ENCODE measurements at regions not wholly inside any gene's neighbourhood (a gene's known extent, or its start where the extent isn't known, plus 50 kb on each side); places are given as distances from the start of the nearest gene placed in this dataset.

- Histone ChIP-seq H3K4me3 (ENCODE audit: control insufficient read depth in 1 of 2, extremely low read depth in 1 of 2, low read length in 1 of 2) (no peak overlapping the region), H3K9me3 (peaks cover 2% of the 10 kb centered on the region), H3K27me3 (replicated peaks in 1 of 2; ENCODE audit: control insufficient read depth in 2 of 2, extremely low read depth in 1 of 2, insufficient read depth in 2 of 2, low read length in 1 of 2) (no peaks in the 10 kb centered on the region), H3K36me3 (ENCODE audit: control insufficient read depth in 2 of 2, extremely low read depth in 1 of 2, insufficient read depth in 1 of 2, low read length in 1 of 2) (no peaks in the 10 kb centered on the region), H3K4me1 (ENCODE audit: control insufficient read depth in 1 of 2, extremely low read depth in 1 of 2, insufficient read depth in 2 of 2, low read length in 2 of 2) (no peaks in the 10 kb centered on the region), H3K27ac (ENCODE audit: low read length) (no peak overlapping the region)
- ChIA-PET POLR2A (no interaction called here), CTCF (no interaction called here)
- H3K4me1 Mint-ChIP-seq, result no peaks in the 10 kb centered on the region
- no peaks in the 10 kb centered on the region for H3K36me3 Mint-ChIP-seq
- H3K27ac Mint-ChIP-seq, result no peak overlapping the region
- H3K9me3 Mint-ChIP-seq, result peaks cover 0 to 6% (median 3%) of the 10 kb centered on the region in 3 donors
- WGBS (ENCODE audit: insufficient coverage), result no CpG with 5 or more reads among the region's 1 CpG
- DNase-seq (no peak), ATAC-seq (replicated peaks in 1 of 4) (no peak)
- H3K27me3 Mint-ChIP-seq, result no peaks in the 10 kb centered on the region
- H3K4me3 Mint-ChIP-seq, result no peak overlapping the region
These were observed 920.3 kb downstream of the CDH18 start for GRCh38 chr5:19067741-19068140.

- Histone ChIP-seq H3K27me3 (replicated peaks in 1 of 2; ENCODE audit: control insufficient read depth in 2 of 2, extremely low read depth in 1 of 2, insufficient read depth in 2 of 2, low read length in 1 of 2) (no peaks in the 10 kb centered on the region), H3K9me3 (no peaks in the 10 kb centered on the region), H3K4me1 (ENCODE audit: control insufficient read depth in 1 of 2, extremely low read depth in 1 of 2, insufficient read depth in 2 of 2, low read length in 2 of 2) (no peaks in the 10 kb centered on the region), H3K4me3 (ENCODE audit: control insufficient read depth in 1 of 2, extremely low read depth in 1 of 2, low read length in 1 of 2) (no peak overlapping the region), H3K36me3 (ENCODE audit: control insufficient read depth in 2 of 2, extremely low read depth in 1 of 2, insufficient read depth in 1 of 2, low read length in 1 of 2) (no peaks in the 10 kb centered on the region), H3K27ac (ENCODE audit: low read length) (no peak overlapping the region)
- ChIA-PET POLR2A (no interaction called here), CTCF (no interaction called here)
- no peak overlapping the region for H3K27ac Mint-ChIP-seq
- no peak overlapping the region for H3K4me3 Mint-ChIP-seq
- ATAC-seq (replicated peaks in 1 of 4), result no peak
- H3K27me3 Mint-ChIP-seq, result no peaks in the 10 kb centered on the region
- peaks cover 10 to 16% (median 15%) of the 10 kb centered on the region in 3 donors for H3K9me3 Mint-ChIP-seq
- H3K36me3 Mint-ChIP-seq, result no peaks in the 10 kb centered on the region
- no peaks in the 10 kb centered on the region for H3K4me1 Mint-ChIP-seq
- DNase-seq, result no peak
These were observed 889.6 kb downstream of the CDH18 start for GRCh38 chr5:19098434-19098833.

GRCh38 chr5:19099195-19099594, 888.8 kb downstream of the CDH18 start:
- ATAC-seq (replicated peaks in 1 of 4), result no peak
- no peaks in the 10 kb centered on the region for H3K4me1 Mint-ChIP-seq
- Histone ChIP-seq H3K4me3 (ENCODE audit: control insufficient read depth in 1 of 2, extremely low read depth in 1 of 2, low read length in 1 of 2) (no peak overlapping the region), H3K4me1 (ENCODE audit: control insufficient read depth in 1 of 2, extremely low read depth in 1 of 2, insufficient read depth in 2 of 2, low read length in 2 of 2) (no peaks in the 10 kb centered on the region), H3K27me3 (replicated peaks in 1 of 2; ENCODE audit: control insufficient read depth in 2 of 2, extremely low read depth in 1 of 2, insufficient read depth in 2 of 2, low read length in 1 of 2) (no peaks in the 10 kb centered on the region), H3K27ac (ENCODE audit: low read length) (no peak overlapping the region), H3K9me3 (no peaks in the 10 kb centered on the region), H3K36me3 (ENCODE audit: control insufficient read depth in 2 of 2, extremely low read depth in 1 of 2, insufficient read depth in 1 of 2, low read length in 1 of 2) (no peaks in the 10 kb centered on the region)
- H3K36me3 Mint-ChIP-seq, result no peaks in the 10 kb centered on the region
- POLR2A ChIA-PET, result no interaction called here
- CTCF ChIA-PET, result no interaction called here
- no peaks in the 10 kb centered on the region for H3K27me3 Mint-ChIP-seq
- H3K27ac Mint-ChIP-seq, result no peak overlapping the region
- H3K4me3 Mint-ChIP-seq, result no peak overlapping the region
- WGBS (ENCODE audit: insufficient coverage), result no CpG with 5 or more reads among the region's 1 CpG
- H3K9me3 Mint-ChIP-seq, result peaks cover 6 to 15% (median 13%) of the 10 kb centered on the region in 3 donors
- DNase-seq, result no peak

- WGBS (ENCODE audit: insufficient coverage), result no CpG with 5 or more reads among the region's 1 CpG
- no peak for DNase-seq
- no peaks in the 10 kb centered on the region for H3K9me3 ChIP-seq
- no peaks in the 10 kb centered on the region for H3K36me3 ChIP-seq (ENCODE audit: control insufficient read depth in 2 of 2, extremely low read depth in 1 of 2, insufficient read depth in 1 of 2, low read length in 1 of 2)
- ChIA-PET POLR2A (no interaction called here), CTCF (interaction anchor here in 1 of 2 donors (0.6 kb wide), 2 partner anchors 33 to 491 kb away, joined by 3 to 4 read pairs; no protein-coding TSS in a partner anchor)
- H3K36me3 Mint-ChIP-seq, result no peaks in the 10 kb centered on the region
- no peak overlapping the region for H3K27ac Mint-ChIP-seq
- H3K27ac ChIP-seq (ENCODE audit: low read length), result no peak overlapping the region
- peaks cover 5 to 19% (median 15%) of the 10 kb centered on the region in 3 donors for H3K9me3 Mint-ChIP-seq
- no peaks in the 10 kb centered on the region for H3K27me3 ChIP-seq (replicated peaks in 1 of 2; ENCODE audit: control insufficient read depth in 2 of 2, extremely low read depth in 1 of 2, insufficient read depth in 2 of 2, low read length in 1 of 2)
- no peak for ATAC-seq (replicated peaks in 1 of 4)
- H3K4me1 Mint-ChIP-seq, result no peaks in the 10 kb centered on the region
- no peak overlapping the region for H3K4me3 Mint-ChIP-seq
- H3K27me3 Mint-ChIP-seq, result no peaks in the 10 kb centered on the region
- no peak overlapping the region for H3K4me3 ChIP-seq (ENCODE audit: control insufficient read depth in 1 of 2, extremely low read depth in 1 of 2, low read length in 1 of 2)
- H3K4me1 ChIP-seq (ENCODE audit: control insufficient read depth in 1 of 2, extremely low read depth in 1 of 2, insufficient read depth in 2 of 2, low read length in 2 of 2), result no peaks in the 10 kb centered on the region
These were observed 883.1 kb downstream of the CDH18 start for GRCh38 chr5:19104948-19105347.

- Histone ChIP-seq H3K27me3 (replicated peaks in 1 of 2; ENCODE audit: control insufficient read depth in 2 of 2, extremely low read depth in 1 of 2, insufficient read depth in 2 of 2, low read length in 1 of 2) (no peaks in the 10 kb centered on the region), H3K4me1 (ENCODE audit: control insufficient read depth in 1 of 2, extremely low read depth in 1 of 2, insufficient read depth in 2 of 2, low read length in 2 of 2) (no peaks in the 10 kb centered on the region), H3K36me3 (ENCODE audit: control insufficient read depth in 2 of 2, extremely low read depth in 1 of 2, insufficient read depth in 1 of 2, low read length in 1 of 2) (no peaks in the 10 kb centered on the region), H3K4me3 (ENCODE audit: control insufficient read depth in 1 of 2, extremely low read depth in 1 of 2, low read length in 1 of 2) (no peak overlapping the region), H3K9me3 (no peaks in the 10 kb centered on the region), H3K27ac (ENCODE audit: low read length) (no peak overlapping the region)
- no peak overlapping the region for H3K4me3 Mint-ChIP-seq
- no peaks in the 10 kb centered on the region for H3K36me3 Mint-ChIP-seq
- ChIA-PET POLR2A (no interaction called here), CTCF (interaction anchor here in 1 of 2 donors (0.5 kb wide), 1 partner anchor 1387 kb away, joined by 6 read pairs; no protein-coding TSS in a partner anchor)
- no peak overlapping the region for H3K27ac Mint-ChIP-seq
- H3K4me1 Mint-ChIP-seq, result no peaks in the 10 kb centered on the region
- ATAC-seq (replicated peaks in 1 of 4) (no peak), DNase-seq (no peak)
- H3K9me3 Mint-ChIP-seq, result peaks cover 11 to 22% (median 12%) of the 10 kb centered on the region in 3 donors
- H3K27me3 Mint-ChIP-seq, result no peaks in the 10 kb centered on the region
- WGBS (ENCODE audit: insufficient coverage), result no CpG with 5 or more reads among the region's 1 CpG
These were observed 865.1 kb downstream of the CDH18 start for GRCh38 chr5:19122923-19123322.

GRCh38 chr5:19125956-19126713, 861.9 kb downstream of the CDH18 start:
- ATAC-seq (replicated peaks in 1 of 4) (no peak), DNase-seq (no peak)
- Histone ChIP-seq H3K4me1 (ENCODE audit: control insufficient read depth in 1 of 2, extremely low read depth in 1 of 2, insufficient read depth in 2 of 2, low read length in 2 of 2) (no peaks in the 10 kb centered on the region), H3K27me3 (replicated peaks in 1 of 2; ENCODE audit: control insufficient read depth in 2 of 2, extremely low read depth in 1 of 2, insufficient read depth in 2 of 2, low read length in 1 of 2) (no peaks in the 10 kb centered on the region), H3K4me3 (ENCODE audit: control insufficient read depth in 1 of 2, extremely low read depth in 1 of 2, low read length in 1 of 2) (no peak overlapping the region), H3K36me3 (ENCODE audit: control insufficient read depth in 2 of 2, extremely low read depth in 1 of 2, insufficient read depth in 1 of 2, low read length in 1 of 2) (no peaks in the 10 kb centered on the region), H3K9me3 (no peaks in the 10 kb centered on the region), H3K27ac (ENCODE audit: low read length) (no peak overlapping the region)
- Mint-ChIP-seq H3K27ac (no peak overlapping the region), H3K27me3 (no peaks in the 10 kb centered on the region), H3K36me3 (no peaks in the 10 kb centered on the region), H3K9me3 (peaks cover 8 to 20% (median 14%) of the 10 kb centered on the region in 3 donors), H3K4me1 (no peaks in the 10 kb centered on the region), H3K4me3 (no peak overlapping the region)
- POLR2A ChIA-PET, result no interaction called here
- WGBS (ENCODE audit: insufficient coverage), result no CpG with 5 or more reads among the region's 5 CpGs
- CTCF ChIA-PET, result no interaction called here

- no peak overlapping the region for H3K4me3 ChIP-seq (ENCODE audit: control insufficient read depth in 1 of 2, extremely low read depth in 1 of 2, low read length in 1 of 2)
- Mint-ChIP-seq H3K36me3 (no peaks in the 10 kb centered on the region), H3K27me3 (no peaks in the 10 kb centered on the region), H3K9me3 (peaks cover 10 to 32% (median 11%) of the 10 kb centered on the region in 3 donors), H3K4me3 (no peak overlapping the region), H3K27ac (no peak overlapping the region), H3K4me1 (no peaks in the 10 kb centered on the region)
- H3K9me3 ChIP-seq, result no peaks in the 10 kb centered on the region
- no peaks in the 10 kb centered on the region for H3K27me3 ChIP-seq (replicated peaks in 1 of 2; ENCODE audit: control insufficient read depth in 2 of 2, extremely low read depth in 1 of 2, insufficient read depth in 2 of 2, low read length in 1 of 2)
- CTCF ChIA-PET, result no interaction called here
- POLR2A ChIA-PET, result no interaction called here
- no peaks in the 10 kb centered on the region for H3K36me3 ChIP-seq (ENCODE audit: control insufficient read depth in 2 of 2, extremely low read depth in 1 of 2, insufficient read depth in 1 of 2, low read length in 1 of 2)
- H3K4me1 ChIP-seq (ENCODE audit: control insufficient read depth in 1 of 2, extremely low read depth in 1 of 2, insufficient read depth in 2 of 2, low read length in 2 of 2), result no peaks in the 10 kb centered on the region
- no peak overlapping the region for H3K27ac ChIP-seq (ENCODE audit: low read length)
- no CpG with 5 or more reads among the region's 2 CpGs for WGBS (ENCODE audit: insufficient coverage)
- ATAC-seq (replicated peaks in 1 of 4) (no peak), DNase-seq (no peak)
These were observed 847.7 kb downstream of the CDH18 start for GRCh38 chr5:19140276-19140675.

Data from T-cell (primary cell).